Dendritic cell treated with granulocyte-macrophage colony-stimulating factor and Interleukin-4, amounts not matched to agents 40 ng/mL and 50 ng/mL, for 4 days (primary cell): ENCODE measurements at regions not wholly inside any gene's neighbourhood (a gene's known extent, or its start where the extent isn't known, plus 50 kb on each side); places are given as distances from the start of the nearest gene placed in this dataset.

Experiments
- H3K27ac Mint-ChIP-seq: one replicate; pipeline ENCODE4 v1.8.0; 2022; ENCODE audit warnings: mild to moderate bottlenecking, mixed read lengths
- H3K27me3 Mint-ChIP-seq: one replicate; pipeline ENCODE4 v1.8.0; 2022; ENCODE audit warnings: mild to moderate bottlenecking, mixed read lengths
- H3K36me3 Mint-ChIP-seq: one replicate; pipeline ENCODE4 v1.8.0; 2022; ENCODE audit warnings: low read depth, mixed read lengths
- H3K4me1 Mint-ChIP-seq: one replicate; pipeline ENCODE4 v1.8.0; 2022; ENCODE audit warnings: low read depth, mixed read lengths
- H3K4me3 Mint-ChIP-seq: one replicate; pipeline ENCODE4 v1.8.0; 2022; ENCODE audit warnings: mild to moderate bottlenecking, moderate library complexity, mixed read lengths
- H3K9me3 Mint-ChIP-seq: one replicate; pipeline ENCODE4 v1.8.0; 2022; ENCODE audit warnings: mixed read lengths
- intact Hi-C: fragments of 100-400 bp; cut with micrococcal nuclease; formaldehyde crosslinking; loops from one replicate; pipeline ENCODE4 v1.15.0; 2022

DNA sequence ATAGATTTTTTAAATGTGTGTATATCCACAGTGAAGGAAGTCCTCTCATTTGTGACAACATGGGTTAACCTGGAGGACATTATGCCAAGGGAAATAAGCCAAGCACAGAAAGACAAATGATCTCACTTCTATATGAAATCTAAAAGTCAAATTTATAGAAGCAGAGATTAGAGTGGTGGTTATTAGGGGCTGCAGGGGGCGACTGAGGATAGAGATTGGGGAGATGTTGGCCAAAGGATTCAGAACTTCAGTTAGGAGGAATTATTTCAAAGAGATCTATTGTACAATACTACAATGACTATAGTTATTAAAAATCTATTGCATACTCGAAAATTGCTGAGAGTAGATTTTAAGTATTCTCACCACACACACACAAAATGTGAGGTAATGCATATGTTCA lies 252.4 kb upstream of the SLC39A10 start:
- Mint-ChIP-seq H3K4me3 (no peak overlapping the region), H3K27me3 (no peaks in the 10 kb centered on the region), H3K36me3 (no peaks in the 10 kb centered on the region), H3K27ac (no peak overlapping the region), H3K4me1 (no peaks in the 10 kb centered on the region), H3K9me3 (no peaks in the 10 kb centered on the region)
- intact Hi-C loops, result no loop called here

DNA sequence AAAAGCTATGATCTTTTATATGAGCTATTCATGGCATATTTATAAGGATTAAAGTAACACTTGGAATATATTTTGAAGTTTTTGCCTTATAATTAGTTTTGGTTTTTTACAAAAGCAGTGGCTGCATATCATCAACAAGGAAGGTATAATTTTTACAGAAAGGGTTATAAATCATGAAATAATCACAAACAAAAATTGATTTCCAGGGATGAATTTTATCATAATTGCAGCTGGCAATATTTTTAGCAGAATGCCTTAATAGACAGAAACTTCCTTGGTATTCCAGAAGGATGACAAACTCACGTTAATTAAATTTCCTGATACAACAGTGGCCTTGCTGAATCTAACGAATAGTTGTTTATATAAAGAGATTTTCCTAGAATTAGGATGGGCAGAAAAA lies 260.5 kb upstream of the SLC39A10 start:
- Mint-ChIP-seq H3K27ac (no peak overlapping the region), H3K4me3 (no peak overlapping the region), H3K36me3 (no peaks in the 10 kb centered on the region), H3K9me3 (no peaks in the 10 kb centered on the region), H3K4me1 (no peaks in the 10 kb centered on the region), H3K27me3 (no peaks in the 10 kb centered on the region)
- intact Hi-C loops, result no loop called here

DNA sequence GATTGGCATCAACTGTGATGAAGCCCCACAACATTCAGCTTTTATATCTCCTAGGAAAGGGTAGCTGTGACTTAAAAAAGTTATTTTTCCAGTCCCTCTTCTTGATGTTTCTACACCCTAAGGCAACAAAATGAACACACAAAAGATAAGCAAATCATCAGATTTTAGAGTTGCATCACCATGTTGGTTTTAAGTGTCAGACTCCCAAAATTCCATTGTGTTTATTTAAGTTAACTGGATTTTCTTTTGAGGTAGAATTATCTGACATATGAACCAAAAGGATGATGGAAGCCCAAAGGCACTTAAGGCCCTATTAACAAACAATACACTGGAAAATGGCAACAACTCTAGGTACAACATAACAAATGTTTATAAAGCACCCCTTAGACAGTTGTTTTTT lies 261.7 kb upstream of the SLC39A10 start:
- H3K4me1 Mint-ChIP-seq, result no peaks in the 10 kb centered on the region
- no peak overlapping the region for H3K27ac Mint-ChIP-seq
- no peaks in the 10 kb centered on the region for H3K9me3 Mint-ChIP-seq
- H3K4me3 Mint-ChIP-seq, result no peak overlapping the region
- H3K36me3 Mint-ChIP-seq, result no peaks in the 10 kb centered on the region
- intact Hi-C loops, result no loop called here
- no peaks in the 10 kb centered on the region for H3K27me3 Mint-ChIP-seq

DNA sequence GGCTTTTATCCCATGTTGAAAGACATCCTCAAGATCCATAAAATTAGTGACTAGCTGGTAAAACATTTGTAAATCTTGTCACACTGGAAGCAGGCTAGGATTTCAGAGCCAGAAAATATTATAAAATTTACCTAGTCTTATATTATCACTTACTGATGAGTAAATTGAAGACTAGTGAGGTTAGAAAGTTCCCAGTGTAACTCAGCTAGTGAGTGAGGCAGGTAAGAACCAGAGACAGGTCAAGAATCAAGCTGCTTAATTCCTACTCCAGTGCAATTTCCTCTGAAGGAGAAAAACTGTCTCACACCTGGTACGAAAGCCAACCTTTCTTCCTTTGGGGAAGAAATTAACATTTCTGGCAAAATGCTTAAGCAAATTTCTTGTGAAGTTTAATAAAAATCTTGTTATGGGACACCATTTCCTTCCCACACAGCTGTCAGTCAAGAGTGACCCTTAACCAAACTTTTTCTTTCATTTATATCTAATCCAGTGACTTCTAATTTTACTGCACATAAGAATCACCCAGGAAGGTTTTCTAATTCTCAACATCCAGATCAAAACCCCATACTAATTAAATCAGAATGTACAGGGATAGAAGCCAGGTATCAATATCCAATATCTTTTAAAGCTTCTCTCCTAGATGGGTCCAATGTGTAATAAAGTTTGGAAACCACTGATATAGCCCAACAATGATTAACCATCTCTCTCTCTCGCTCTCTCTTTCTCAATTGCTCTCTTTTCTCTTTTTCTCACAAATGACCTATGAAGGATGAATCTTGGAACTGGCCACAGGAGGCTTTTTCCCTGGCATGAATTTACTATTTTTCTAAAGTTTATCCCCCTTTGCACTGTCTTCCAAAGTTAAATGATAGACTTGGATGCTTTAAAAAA lies 264.3 kb upstream of the SLC39A10 start:
- Mint-ChIP-seq H3K4me3 (no peak overlapping the region), H3K4me1 (no peaks in the 10 kb centered on the region), H3K36me3 (no peaks in the 10 kb centered on the region), H3K9me3 (no peaks in the 10 kb centered on the region), H3K27me3 (no peaks in the 10 kb centered on the region), H3K27ac (no peak overlapping the region)
- intact Hi-C loops, result no loop called here

DNA sequence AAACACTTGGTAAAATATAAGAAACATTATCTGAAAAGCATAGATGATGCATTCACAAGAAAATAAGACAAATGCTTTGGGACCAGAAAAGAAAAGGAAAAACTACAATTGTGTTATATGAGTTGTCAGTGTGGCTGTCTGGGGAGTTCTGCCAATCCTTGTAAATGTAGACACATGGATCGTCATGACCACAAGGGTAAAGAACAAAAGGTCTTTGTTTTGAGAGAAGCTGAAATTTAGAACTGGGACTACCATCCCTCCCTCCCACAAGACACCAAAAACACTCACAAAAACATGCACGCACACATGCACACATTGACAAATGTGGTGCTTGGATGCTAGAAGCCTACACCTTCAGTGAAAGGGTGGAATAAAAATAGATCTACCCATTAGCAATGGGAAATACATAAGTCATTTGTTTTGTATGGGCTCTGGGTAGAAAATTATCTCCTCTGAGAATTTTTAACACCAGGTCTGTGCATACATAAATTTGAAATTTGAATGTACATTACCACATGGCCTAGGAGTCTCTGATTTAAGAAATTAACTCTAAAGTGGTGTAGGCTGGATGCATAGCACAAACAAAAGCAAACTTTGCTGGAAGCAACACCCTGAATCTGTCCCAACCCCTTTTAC lies 266.2 kb upstream of the SLC39A10 start:
- H3K4me3 Mint-ChIP-seq, result no peak overlapping the region
- H3K27me3 Mint-ChIP-seq, result no peaks in the 10 kb centered on the region
- no peaks in the 10 kb centered on the region for H3K4me1 Mint-ChIP-seq
- H3K9me3 Mint-ChIP-seq, result no peaks in the 10 kb centered on the region
- intact Hi-C loops, result no loop called here
- no peak overlapping the region for H3K27ac Mint-ChIP-seq
- no peaks in the 10 kb centered on the region for H3K36me3 Mint-ChIP-seq

DNA sequence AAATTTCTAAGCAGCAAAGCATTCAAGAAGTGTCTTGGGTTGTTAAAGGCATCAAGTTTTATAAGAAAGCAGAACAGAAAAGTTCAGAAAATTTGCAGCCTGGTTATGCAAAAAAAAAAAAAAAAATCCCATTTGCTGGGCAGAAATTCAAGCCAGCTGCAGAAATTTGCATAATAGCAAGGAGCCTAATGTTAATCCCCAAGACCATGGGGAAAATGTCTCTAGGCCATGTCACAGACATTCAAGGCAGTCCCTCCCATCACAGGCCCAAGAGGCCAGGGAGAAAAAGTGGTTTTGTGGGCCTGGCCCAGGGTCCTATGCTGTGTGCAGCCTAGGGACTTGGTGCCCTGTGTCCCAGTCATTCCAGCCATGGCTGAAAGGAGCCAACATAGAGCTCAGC lies 269.0 kb upstream of the SLC39A10 start:
- H3K4me1 Mint-ChIP-seq, result no peaks in the 10 kb centered on the region
- no peak overlapping the region for H3K27ac Mint-ChIP-seq
- H3K27me3 Mint-ChIP-seq, result no peaks in the 10 kb centered on the region
- no peaks in the 10 kb centered on the region for H3K9me3 Mint-ChIP-seq
- no peaks in the 10 kb centered on the region for H3K36me3 Mint-ChIP-seq
- intact Hi-C loops, result no loop called here
- H3K4me3 Mint-ChIP-seq, result no peak overlapping the region

DNA sequence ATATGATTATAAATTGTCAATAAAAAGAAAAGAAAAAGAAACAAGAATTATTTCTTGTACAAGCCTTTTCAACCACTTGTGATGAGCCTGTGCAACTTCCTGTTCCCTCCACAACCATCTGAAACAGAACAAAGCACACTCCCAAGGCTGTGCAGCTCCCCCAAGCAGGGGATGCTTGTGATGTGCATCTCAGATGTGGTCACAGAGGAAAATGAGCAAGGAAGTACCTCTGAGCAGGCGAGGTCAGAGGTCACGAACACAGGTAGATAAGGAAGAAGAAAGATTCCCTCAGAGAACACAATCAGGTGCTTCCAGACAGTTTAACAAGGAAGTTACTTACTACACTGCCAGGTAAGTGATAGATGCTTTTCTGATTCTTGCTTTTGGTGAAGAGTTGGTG lies 274.8 kb upstream of the SLC39A10 start:
- H3K27ac Mint-ChIP-seq, result no peak overlapping the region
- intact Hi-C loops, result no loop called here
- H3K4me1 Mint-ChIP-seq, result no peaks in the 10 kb centered on the region
- H3K9me3 Mint-ChIP-seq, result no peaks in the 10 kb centered on the region
- no peaks in the 10 kb centered on the region for H3K36me3 Mint-ChIP-seq
- H3K4me3 Mint-ChIP-seq, result no peak overlapping the region
- no peaks in the 10 kb centered on the region for H3K27me3 Mint-ChIP-seq

DNA sequence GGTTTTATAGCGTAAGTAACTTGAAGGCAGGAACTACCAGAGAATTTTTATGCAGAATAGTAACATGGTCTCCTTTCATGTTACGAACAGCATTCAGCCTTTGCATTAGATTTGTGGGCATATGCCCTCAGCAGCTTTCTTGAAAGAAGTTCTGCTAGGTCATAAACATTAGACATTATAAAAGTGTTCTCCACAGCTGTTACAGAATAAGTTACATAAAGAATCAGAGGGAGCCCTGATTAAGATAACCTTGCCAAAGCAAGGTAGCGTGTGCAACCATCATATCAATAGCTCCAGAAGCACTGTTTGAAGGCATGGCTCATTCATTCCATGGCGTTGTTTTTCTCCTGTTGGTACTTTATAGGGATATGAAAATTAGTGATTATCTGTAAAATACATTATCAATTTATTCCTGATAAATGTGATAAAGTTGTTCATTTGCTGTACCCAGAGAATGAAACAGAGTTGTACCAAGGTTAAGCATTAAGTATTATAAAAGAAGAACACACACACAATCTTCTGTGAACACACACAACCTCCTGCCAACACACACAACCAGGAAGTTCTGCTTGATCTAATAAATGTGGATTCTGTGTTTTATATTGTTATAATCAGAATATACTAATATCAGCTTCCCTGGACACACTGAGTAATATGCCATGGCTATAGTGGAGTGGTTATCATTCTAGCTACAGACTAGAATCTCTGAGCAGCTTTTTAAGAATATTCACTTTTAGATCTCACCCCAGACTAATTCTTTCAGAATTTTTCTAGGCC lies 286.7 kb upstream of the SLC39A10 start:
- Mint-ChIP-seq H3K4me1 (no peaks in the 10 kb centered on the region), H3K36me3 (no peaks in the 10 kb centered on the region), H3K27me3 (no peaks in the 10 kb centered on the region), H3K9me3 (peaks cover 6% of the 10 kb centered on the region), H3K4me3 (no peak overlapping the region), H3K27ac (no peak overlapping the region)
- intact Hi-C loops, result no loop called here

DNA sequence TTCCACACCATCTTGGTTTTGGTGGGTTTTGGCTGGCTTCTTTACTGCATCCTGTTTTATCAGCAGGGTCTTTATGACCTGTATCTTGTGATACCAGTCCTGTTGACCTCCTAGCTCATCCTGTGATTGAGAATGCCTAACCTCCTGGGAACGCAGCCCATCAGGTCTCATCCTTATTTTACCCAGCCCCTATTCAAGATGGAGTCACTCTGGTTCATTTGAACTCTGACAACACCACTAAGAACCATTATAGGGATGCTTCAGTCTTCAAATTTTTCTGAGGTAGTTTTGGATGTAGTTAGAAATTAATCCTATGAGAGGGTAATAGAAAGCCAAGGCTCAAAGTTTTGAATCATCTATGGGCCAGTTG lies 287.8 kb upstream of the SLC39A10 start:
- no peaks in the 10 kb centered on the region for H3K4me1 Mint-ChIP-seq
- no peaks in the 10 kb centered on the region for H3K36me3 Mint-ChIP-seq
- no peaks in the 10 kb centered on the region for H3K27me3 Mint-ChIP-seq
- H3K4me3 Mint-ChIP-seq, result no peak overlapping the region
- H3K9me3 Mint-ChIP-seq, result peaks cover 9% of the 10 kb centered on the region
- H3K27ac Mint-ChIP-seq, result no peak overlapping the region
- intact Hi-C loops, result no loop called here

DNA sequence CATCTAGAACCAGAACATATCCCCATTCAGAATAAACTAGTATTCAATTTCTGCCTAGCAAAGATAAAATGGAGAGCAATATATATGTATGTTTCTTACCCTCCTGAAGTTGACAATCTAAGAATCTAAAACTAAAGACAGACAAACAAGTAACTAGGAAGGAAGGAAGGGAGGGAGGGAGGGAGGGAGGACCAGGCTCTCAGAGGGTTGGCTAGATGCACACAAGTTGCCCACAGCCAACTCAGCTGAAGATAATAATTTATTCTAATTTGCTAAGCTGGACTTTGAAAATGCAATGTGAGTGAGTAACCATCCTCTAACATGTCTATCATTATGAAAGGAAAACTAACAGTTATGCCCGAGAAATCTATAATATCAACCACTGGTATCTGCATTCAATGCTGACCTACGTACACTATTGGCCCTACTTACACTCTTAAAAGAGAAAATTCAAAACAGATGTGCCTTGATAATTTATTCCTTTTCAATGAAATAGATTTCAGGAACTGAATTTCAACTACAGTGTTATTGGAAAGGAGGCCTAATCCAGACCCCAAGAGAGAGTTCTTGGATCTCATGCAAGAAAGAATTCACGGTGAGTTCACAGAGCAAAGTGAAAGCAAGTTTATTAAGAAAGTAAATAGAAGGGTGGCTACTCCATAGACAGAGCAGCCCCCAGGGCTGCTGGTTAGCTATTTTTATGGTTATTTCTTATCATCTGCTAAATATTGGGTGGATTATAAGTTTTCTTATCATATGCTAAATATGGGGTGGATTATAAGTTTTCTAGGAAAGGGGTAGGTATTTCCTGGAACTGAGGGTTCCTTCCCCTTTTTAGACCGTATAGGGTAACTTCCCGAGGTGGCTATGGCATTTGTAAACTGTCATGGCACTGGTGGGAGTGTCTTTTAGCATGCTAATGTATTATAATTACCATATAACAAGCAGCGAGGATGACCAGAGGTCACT lies 288.5 kb upstream of the SLC39A10 start:
- intact Hi-C loops, result no loop called here
- H3K4me1 Mint-ChIP-seq, result no peaks in the 10 kb centered on the region

DNA sequence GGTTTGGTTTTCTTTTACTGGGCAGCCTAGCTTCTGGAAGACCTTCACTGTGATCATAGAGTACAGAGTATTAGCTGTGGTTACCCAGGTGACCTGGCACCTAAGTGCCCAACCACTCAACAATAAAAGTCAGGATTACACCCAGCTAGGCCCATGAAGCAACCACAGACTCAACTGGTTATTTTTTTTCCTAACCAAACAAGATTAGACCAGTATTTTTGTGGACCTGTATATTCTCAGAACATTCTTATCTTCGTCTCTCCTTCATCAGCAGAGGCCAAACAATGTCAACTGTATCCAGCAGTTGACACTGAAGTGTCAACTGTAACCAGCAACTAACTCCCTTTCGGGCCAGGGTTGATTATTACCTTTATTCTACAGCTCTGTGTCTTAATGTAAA lies 289.2 kb upstream of the SLC39A10 start:
- H3K27me3 Mint-ChIP-seq, result no peaks in the 10 kb centered on the region
- no peaks in the 10 kb centered on the region for H3K36me3 Mint-ChIP-seq
- intact Hi-C loops, result no loop called here
- H3K27ac Mint-ChIP-seq, result no peak overlapping the region
- H3K4me3 Mint-ChIP-seq, result no peak overlapping the region
- H3K9me3 Mint-ChIP-seq, result peaks cover 9% of the 10 kb centered on the region
- H3K4me1 Mint-ChIP-seq, result no peaks in the 10 kb centered on the region

More for the DNA sequence above, 288.5 kb upstream of the SLC39A10 start:
- peaks cover 9% of the 10 kb centered on the region for H3K9me3 Mint-ChIP-seq
- no peaks in the 10 kb centered on the region for H3K27me3 Mint-ChIP-seq
- H3K4me3 Mint-ChIP-seq, result no peak overlapping the region
- H3K36me3 Mint-ChIP-seq, result no peaks in the 10 kb centered on the region
- H3K27ac Mint-ChIP-seq, result no peak overlapping the region

DNA sequence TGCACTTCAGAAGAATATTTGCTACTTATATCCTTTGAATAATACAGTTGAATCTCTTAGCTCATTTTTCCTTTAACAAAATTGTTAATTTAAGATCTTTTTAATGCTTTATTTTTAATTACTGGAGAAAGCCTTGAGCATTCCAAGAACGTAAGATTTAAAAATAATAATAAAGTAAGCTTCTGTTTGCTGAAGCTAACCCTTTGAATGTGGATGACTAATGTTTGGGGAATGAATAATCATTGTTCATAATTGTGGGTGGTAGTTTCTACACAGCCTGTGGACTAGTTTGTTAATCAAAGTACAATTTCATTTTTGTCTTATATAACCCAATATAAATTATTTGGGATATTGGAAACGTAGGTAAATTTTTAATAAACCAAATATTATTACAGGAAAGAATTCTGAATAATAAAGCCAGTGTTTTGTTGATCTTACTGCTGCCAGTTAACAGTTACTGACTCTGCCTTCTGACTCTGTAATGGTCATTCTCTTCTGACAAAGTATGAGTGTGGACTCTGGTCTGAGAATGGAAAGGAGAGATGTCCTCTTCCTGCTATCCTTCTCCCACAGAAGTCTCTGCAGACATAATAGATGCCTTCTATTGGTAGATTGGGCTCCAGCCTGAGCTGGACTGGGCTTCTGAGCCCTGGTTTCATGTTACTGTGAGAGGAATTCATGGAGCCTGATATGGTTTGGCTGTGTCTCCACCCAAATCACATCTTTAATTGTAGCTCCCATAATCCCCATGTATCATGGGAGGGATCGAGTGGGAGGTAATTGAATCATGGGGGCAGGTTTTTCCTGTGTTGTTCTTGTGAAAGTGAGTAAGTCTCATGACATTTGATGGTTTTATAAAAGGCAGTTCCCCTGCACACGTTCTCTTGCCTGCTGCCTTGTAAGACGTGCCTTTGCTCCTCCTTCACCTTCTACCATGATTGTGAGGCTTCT lies 292.7 kb upstream of the SLC39A10 start:
- Mint-ChIP-seq H3K4me3 (no peak overlapping the region), H3K9me3 (peaks cover 9% of the 10 kb centered on the region), H3K36me3 (no peaks in the 10 kb centered on the region), H3K4me1 (no peaks in the 10 kb centered on the region), H3K27me3 (no peaks in the 10 kb centered on the region), H3K27ac (no peak overlapping the region)
- intact Hi-C loops, result no loop called here

DNA sequence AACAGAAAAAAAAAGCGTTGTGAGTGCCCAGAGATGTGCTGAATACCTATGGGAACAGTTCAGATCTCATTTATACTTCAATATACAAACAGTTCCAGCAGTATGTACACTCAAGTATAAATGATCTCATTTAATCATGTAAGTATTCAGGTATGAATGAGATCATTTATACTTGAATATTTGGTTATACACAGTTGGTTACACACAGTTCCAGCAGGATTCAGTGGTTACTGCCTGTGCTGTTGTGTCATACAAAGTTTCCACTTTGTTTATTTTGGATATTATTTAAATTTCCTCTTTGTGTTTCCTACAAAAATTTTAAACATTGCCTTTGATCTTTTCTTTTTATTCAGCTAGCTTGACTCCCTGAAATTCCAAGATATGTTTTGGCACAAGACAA lies 293.5 kb upstream of the SLC39A10 start:
- intact Hi-C loops, result no loop called here
- H3K9me3 Mint-ChIP-seq, result peaks cover 9% of the 10 kb centered on the region
- no peaks in the 10 kb centered on the region for H3K36me3 Mint-ChIP-seq
- H3K4me3 Mint-ChIP-seq, result no peak overlapping the region
- no peaks in the 10 kb centered on the region for H3K4me1 Mint-ChIP-seq
- H3K27me3 Mint-ChIP-seq, result no peaks in the 10 kb centered on the region
- H3K27ac Mint-ChIP-seq, result no peak overlapping the region
